IMR-90 (cell line): ENCODE measurements at regions not wholly inside any gene's neighbourhood (a gene's known extent, or its start where the extent isn't known, plus 50 kb on each side); places are given as distances from the start of the nearest gene placed in this dataset.

Source experiments
- ATAC-seq: fragments of 200-7000 bp; cut with Tn5 transposase; 2 replicates; pipeline ENCODE4 v1.9.1; 2020; ENCODE audit warnings: low read depth, mild to moderate bottlenecking, moderate library complexity
- BruUV-seq: library from RNA; stranded (reverse); fragments of 400-500 nt; replicated peaks from 2 replicates; lab custom pipeline; 2021; lab: Mats Ljungman, UMichigan
- CTCF ChIA-PET: fragments of 300-600 bp; formaldehyde crosslinking; extraction: SDS; loops from one replicate; lab custom pipeline; 2021; ENCODE audit warnings: antibody characterized with exemption; lab: Yijun Ruan, JAX
- POLR2A ChIA-PET: fragments of 300-600 bp; sonication (Branson Sonifier 250); formaldehyde crosslinking; loops from one replicate; lab custom pipeline; 2022; ENCODE audit warnings: antibody characterized with exemption; ENCODE audit not compliant: unreplicated experiment; lab: Charles Lee
- DNase-seq: peaks from one replicate; pipeline ENCODE4 v3.0.0; 2013
- H2AFZ ChIP-seq: replicated peaks from 2 replicates; pipeline ENCODE3; 2013; ENCODE audit warnings: low read length, mild to moderate bottlenecking; ENCODE audit not compliant: poor library complexity
- H2AK5ac ChIP-seq: 2 replicates; pipeline ENCODE4 v1.6.1; 2013; ENCODE audit warnings: low read depth, low read length, inconsistent platforms
- H2AK9ac ChIP-seq: replicated peaks from 2 replicates; pipeline ENCODE3; 2013; ENCODE audit warnings: mild to moderate bottlenecking, low read depth, low read length, moderate library complexity; ENCODE audit not compliant: poor library complexity
- H2BK120ac ChIP-seq: 2 replicates; pipeline ENCODE4 v1.6.1; 2013; ENCODE audit warnings: low read depth, low read length, inconsistent platforms
- H2BK15ac ChIP-seq: 3 replicates; pipeline ENCODE4 v1.6.1; 2013; ENCODE audit warnings: low read depth, low read length, inconsistent platforms
- H2BK20ac ChIP-seq: 2 replicates; pipeline ENCODE4 v1.6.1; 2013; ENCODE audit warnings: low read depth, mild to moderate bottlenecking, inconsistent platforms, low read length, moderate library complexity
- H2BK5ac ChIP-seq: 2 replicates; pipeline ENCODE4 v1.6.1; 2013; ENCODE audit warnings: mild to moderate bottlenecking, low read depth, low read length, inconsistent platforms; ENCODE audit not compliant: poor library complexity, severe bottlenecking
- H3K14ac ChIP-seq: replicated peaks from 2 replicates; pipeline ENCODE4 v1.6.1; 2013; ENCODE audit warnings: low read depth, low read length, inconsistent platforms
- H3K18ac ChIP-seq: 2 replicates; pipeline ENCODE4 v1.6.1; 2013; ENCODE audit warnings: low read depth, low read length, control low read depth
- H3K23ac ChIP-seq: 2 replicates; pipeline ENCODE4 v1.6.1; 2013; ENCODE audit warnings: low read depth, low read length, inconsistent platforms
- H3K27ac ChIP-seq: 2 replicates; pipeline ENCODE4 v1.5.1; 2013; ENCODE audit warnings: mild to moderate bottlenecking, control low read depth, low read length; ENCODE audit not compliant: insufficient read depth
- H3K27me3 ChIP-seq: 2 replicates; pipeline ENCODE4 v1.6.1; 2013; ENCODE audit warnings: low read length; ENCODE audit not compliant: control insufficient read depth, insufficient read depth
- H3K36me3 ChIP-seq: 2 replicates; pipeline ENCODE4 v1.6.1; 2013; ENCODE audit warnings: low read length, mixed read lengths; ENCODE audit not compliant: control insufficient read depth, insufficient read depth
- H3K4ac ChIP-seq: 2 replicates; pipeline ENCODE4 v1.6.1; 2013; ENCODE audit warnings: low read depth, low read length, inconsistent platforms
- H3K4me1 ChIP-seq: 2 replicates; pipeline ENCODE4 v1.6.1; 2013; ENCODE audit warnings: low read length, mixed read lengths; ENCODE audit not compliant: control insufficient read depth, insufficient read depth
- H3K4me2 ChIP-seq: 2 replicates; pipeline ENCODE4 v1.6.1; 2013; ENCODE audit warnings: low read depth, mild to moderate bottlenecking, control low read depth, low read length, moderate library complexity
- H3K4me3 ChIP-seq: 2 replicates; pipeline ENCODE4 v1.5.1; 2013; ENCODE audit warnings: low read depth, mild to moderate bottlenecking, control low read depth, low read length, moderate library complexity; ENCODE audit not compliant: insufficient read depth
- H3K56ac ChIP-seq: 2 replicates; pipeline ENCODE4 v1.6.1; 2013; ENCODE audit warnings: low read length, inconsistent platforms; ENCODE audit not compliant: insufficient read depth; ENCODE audit errors: extremely low read depth
- H3K79me1 ChIP-seq, 2 experiments: 2 replicates each; pipeline ENCODE4 v1.6.1; 2013; ENCODE audit warnings: low read length in 2 of 2, inconsistent platforms in 1 of 2, low read depth in 1 of 2
- H3K9ac ChIP-seq: 2 replicates; pipeline ENCODE4 v1.6.1; 2013; ENCODE audit warnings: low read depth, low read length, control low read depth
- H3K9me1 ChIP-seq: 2 replicates; pipeline ENCODE4 v1.6.1; 2013; ENCODE audit warnings: low read length, inconsistent platforms; ENCODE audit not compliant: insufficient read depth
- H3K9me3 ChIP-seq: 2 replicates; pipeline ENCODE4 v1.6.1; 2013; ENCODE audit warnings: low read length; ENCODE audit not compliant: control insufficient read depth, insufficient read depth
- H4K20me1 ChIP-seq: 2 replicates; pipeline ENCODE4 v1.6.1; 2013; ENCODE audit warnings: low read length, inconsistent platforms; ENCODE audit not compliant: insufficient read depth
- H4K5ac ChIP-seq: 2 replicates; pipeline ENCODE4 v1.6.1; 2013; ENCODE audit warnings: mild to moderate bottlenecking, low read depth, low read length, control low read depth
- H4K8ac ChIP-seq, 2 experiments: 2 replicates each; pipeline ENCODE4 v1.6.1; 2013; ENCODE audit warnings: low read depth in 2 of 2, low read length in 2 of 2, control low read depth in 1 of 2, inconsistent platforms in 1 of 2
- H4K91ac ChIP-seq: 2 replicates; pipeline ENCODE4 v1.6.1; 2013; ENCODE audit warnings: low read depth, low read length, inconsistent platforms; ENCODE audit not compliant: insufficient read depth
- MXI1 ChIP-seq: IDR thresholded peaks from 2 replicates; pipeline ENCODE4 v1.6.1; 2012; ENCODE audit warnings: low read depth, mild to moderate bottlenecking, low read length, moderate library complexity, borderline replicate concordance
- SMC3 ChIP-seq: fragments of 150-350 bp; IDR thresholded peaks from 2 replicates; pipeline ENCODE4 v1.6.1; 2016; ENCODE audit warnings: low read depth, mild to moderate bottlenecking, antibody characterized with exemption, low read length, moderate library complexity
- WGBS, 2 experiments: methylation state at CpG; one replicate each; pipeline versions ENCODE4 v1.1.5 to v1.1.7; 2013; ENCODE audit warnings: missing lambda C conversion rate in 2 of 2; ENCODE audit not compliant: insufficient read length in 1 of 2; ENCODE audit errors: extremely low coverage in 2 of 2; 5-methylcytosine and 5-hydroxymethylcytosine counted together
- dilution Hi-C: fragments of 300-500 bp; cut with HindIII; formaldehyde crosslinking; loops from one replicate; pipeline ENCODE4 v1.14.3; 2018; ENCODE audit warnings: low sequenced_read_pairs; ENCODE audit not compliant: unreplicated experiment
- in situ Hi-C: fragments of 300-500 bp; cut with MboI; formaldehyde crosslinking; loops from 3 replicates; pipeline ENCODE4 v1.14.3; 2019; ENCODE audit warnings: low sequenced_read_pairs, inconsistent platforms, mixed read lengths
- intact Hi-C: fragments of 100-400 bp; cut with micrococcal nuclease; formaldehyde crosslinking; loops from 2 replicates; pipeline ENCODE4 v1.10.0; 2022

DNA sequence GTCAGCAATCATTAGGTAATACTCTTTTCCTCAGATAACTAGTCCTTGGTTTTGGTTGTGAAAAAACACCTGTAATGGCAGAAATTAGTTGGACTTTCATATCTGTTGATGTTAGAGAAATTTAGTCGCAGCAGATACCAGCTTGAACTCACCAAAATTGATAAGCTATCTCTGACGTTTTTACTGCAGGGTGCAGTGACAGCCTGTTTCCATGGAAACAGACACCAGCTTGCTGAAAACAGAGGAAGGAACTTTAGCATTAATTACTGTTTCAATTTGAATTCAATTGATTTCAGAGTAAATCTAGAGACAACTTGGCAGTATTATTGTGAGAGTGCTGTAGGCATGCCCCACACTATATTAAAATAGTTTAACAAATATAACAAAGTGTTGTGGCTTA is 246.5 kb downstream of the PPP1R2C start:
- no peak overlapping the region for H3K4me3 ChIP-seq
- H4K8ac ChIP-seq = no peak overlapping the region
- ChIA-PET POLR2A (no interaction called here), CTCF (interaction anchor here (0.6 kb wide), 1 partner anchor 846 kb away, joined by 3 read pairs; no protein-coding TSS in a partner anchor)
- dilution Hi-C loops = no loop called here
- H4K20me1 ChIP-seq = no peaks in the 10 kb centered on the region
- no peak overlapping the region for H2AFZ ChIP-seq
- no peak overlapping the region for H4K91ac ChIP-seq
- ATAC-seq (no peak), DNase-seq (no peak)
- H3K36me3 ChIP-seq = no peaks in the 10 kb centered on the region
- H3K9me3 ChIP-seq = no peaks in the 10 kb centered on the region
- H3K4me2 ChIP-seq = no peak overlapping the region
- H2BK15ac ChIP-seq = no peak overlapping the region
- BruUV-seq = no TSS peak
- in situ Hi-C loops = no loop called here
- no peak overlapping the region for H2BK120ac ChIP-seq
- H3K23ac ChIP-seq = no peak overlapping the region
- WGBS, 2 experiments = no CpG with 5 or more reads among the region's 2 CpGs
- no peak overlapping the region for H3K4ac ChIP-seq
- TF ChIP-seq MXI1 (no peak), SMC3 (no peak)
- intact Hi-C loops = no loop called here
- no peak overlapping the region for H2AK5ac ChIP-seq
- H3K27ac ChIP-seq = no peak overlapping the region
- no peak overlapping the region for H2BK5ac ChIP-seq
- H3K79me1 ChIP-seq = no peaks in the 10 kb centered on the region
- H3K27me3 ChIP-seq = no peaks in the 10 kb centered on the region
- no peaks in the 10 kb centered on the region for H3K9me1 ChIP-seq
- H3K4me1 ChIP-seq = no peaks in the 10 kb centered on the region
- no peak overlapping the region for H3K9ac ChIP-seq
- H2BK20ac ChIP-seq = no peak overlapping the region
- no peak overlapping the region for H3K56ac ChIP-seq
- no peak overlapping the region for H3K14ac ChIP-seq
- H4K5ac ChIP-seq = no peak overlapping the region
- no peak overlapping the region for H2AK9ac ChIP-seq
- no peak overlapping the region for H3K18ac ChIP-seq
